ENCODE measurements at regions not wholly inside any gene's neighbourhood (a gene's known extent, or its start where the extent isn't known, plus 50 kb on each side); places are given as distances from the start of the nearest gene placed in this dataset.

- Histone ChIP-seq H3K9me3 (ENCODE audit: control insufficient read depth, low read length) (no peaks in the 10 kb centered on the region), H3K4me3 (ENCODE audit: low read length) (no peak overlapping the region), H3K4me1 (ENCODE audit: control insufficient read depth, insufficient read depth, low read length) (peaks cover 12% of the 10 kb centered on the region), H3K9ac (ENCODE audit: low read length) (no peak overlapping the region), H3K27me3 (replicated peaks; ENCODE audit: control insufficient read depth, insufficient read depth, low read length) (no peaks in the 10 kb centered on the region), H3K36me3 (ENCODE audit: control insufficient read depth, insufficient read depth, low read length, severe bottlenecking) (no peaks in the 10 kb centered on the region)
- DNase-seq (ENCODE audit: low read depth) = no peak
Measured at GRCh38 chr2:188917632-188918031, 56.5 kb upstream of the COL3A1 start.

- Histone ChIP-seq H3K4me1 (ENCODE audit: control insufficient read depth, insufficient read depth, low read length) (peaks cover 12% of the 10 kb centered on the region), H3K9me3 (ENCODE audit: control insufficient read depth, low read length) (peaks cover under 1% of the 10 kb centered on the region), H3K36me3 (ENCODE audit: control insufficient read depth, insufficient read depth, low read length, severe bottlenecking) (no peaks in the 10 kb centered on the region), H3K27me3 (replicated peaks; ENCODE audit: control insufficient read depth, insufficient read depth, low read length) (no peaks in the 10 kb centered on the region), H3K9ac (ENCODE audit: low read length) (peak overlapping the region; percentile 12), H3K4me3 (ENCODE audit: low read length) (no peak overlapping the region)
- no peak for DNase-seq (ENCODE audit: low read depth)
Measured at GRCh38 chr2:188919824-188920223, 54.3 kb upstream of the COL3A1 start.

- no peaks in the 10 kb centered on the region for H3K36me3 ChIP-seq (ENCODE audit: control insufficient read depth, insufficient read depth, low read length, severe bottlenecking)
- no peak for DNase-seq (ENCODE audit: low read depth)
- H3K4me1 ChIP-seq (ENCODE audit: control insufficient read depth, insufficient read depth, low read length) = peaks cover 12% of the 10 kb centered on the region
- H3K27me3 ChIP-seq (replicated peaks; ENCODE audit: control insufficient read depth, insufficient read depth, low read length) = no peaks in the 10 kb centered on the region
- H3K9ac ChIP-seq (ENCODE audit: low read length) = no peak overlapping the region
- peaks cover 6% of the 10 kb centered on the region for H3K9me3 ChIP-seq (ENCODE audit: control insufficient read depth, low read length)
- H3K4me3 ChIP-seq (ENCODE audit: low read length) = no peak overlapping the region
Measured at GRCh38 chr2:188922191-188922590, 52.0 kb upstream of the COL3A1 start.
